SK-N-MC (cell line): ENCODE measurements at regions not wholly inside any gene's neighbourhood (a gene's known extent, or its start where the extent isn't known, plus 50 kb on each side); places are given as distances from the start of the nearest gene placed in this dataset.

Experiments used
- EZH2 ChIP-seq: fragments of 200-600 bp; sonication (generic); IDR thresholded peaks from one replicate; pipeline ENCODE4 v1.6.1; 2017; ENCODE audit warnings: antibody characterized with exemption
- FOXP2 ChIP-seq: optimal IDR thresholded peaks from 2 replicates; pipeline ENCODE3; 2011; ENCODE audit warnings: mild to moderate bottlenecking, moderate library complexity; ENCODE audit not compliant: insufficient read depth; ENCODE audit errors: extremely low read length, control extremely low read depth
- POLR2AphosphoS5 ChIP-seq: IDR thresholded peaks from 2 replicates; pipeline ENCODE4 v1.6.1; 2012; ENCODE audit warnings: mild to moderate bottlenecking, low read depth, low read length, borderline replicate concordance

- no peak for TF ChIP-seq EZH2
- TF ChIP-seq POLR2AphosphoS5 = no peak
- no peak for TF ChIP-seq FOXP2
Measured at GRCh38 chr9:82601293-82601771, 461.6 kb downstream of the RASEF start.
